ENCODE measurements at regions not wholly inside any gene's neighbourhood (a gene's known extent, or its start where the extent isn't known, plus 50 kb on each side); places are given as distances from the start of the nearest gene placed in this dataset.

DNA sequence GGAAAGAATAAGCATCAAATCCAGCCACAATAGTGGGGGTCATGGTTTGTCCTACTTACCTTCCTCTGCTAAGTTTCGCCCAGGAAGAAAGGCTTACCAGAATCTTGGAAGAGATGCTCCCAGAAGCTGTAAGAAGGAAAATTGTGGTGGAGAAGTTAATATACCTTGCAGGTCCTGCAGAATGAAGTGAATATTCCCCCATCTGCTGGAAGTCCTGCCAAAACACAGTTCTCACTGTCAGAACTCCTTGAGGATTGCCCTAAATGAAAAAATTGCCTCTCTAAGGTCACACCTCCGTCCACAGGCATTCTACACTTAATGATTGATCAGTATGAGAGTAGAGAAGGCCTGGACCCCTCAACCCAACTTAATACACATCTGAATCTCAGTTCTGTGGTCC lies 78.4 kb upstream of the RGS21 start:
- ChIA-PET POLR2A (ENCODE audit: unreplicated experiment) (no interaction called here), CTCF (interaction anchor here (0.6 kb wide), 1 partner anchor 1050 kb away, joined by 3 read pairs; no protein-coding TSS in a partner anchor)
- no peak for DNase-seq
- H3K27me3 ChIP-seq (ENCODE audit: insufficient read depth, low read depth) = no peaks in the 10 kb centered on the region
- no peak overlapping the region for H3K27ac ChIP-seq
- no peaks in the 10 kb centered on the region for H3F3A ChIP-seq (ENCODE audit: insufficient read depth, low read depth)
- H3K4me3 ChIP-seq = no peak overlapping the region
- H3K9me3 ChIP-seq (ENCODE audit: insufficient read depth, low read depth) = no peaks in the 10 kb centered on the region
- H3K79me2 ChIP-seq (ENCODE audit: low read depth) = no peaks in the 10 kb centered on the region
- H4K20me1 ChIP-seq (ENCODE audit: insufficient read depth) = no peaks in the 10 kb centered on the region
- intact Hi-C loops (cut with micrococcal nuclease; ENCODE audit: unreplicated experiment) = no loop called here
- H3K36me3 ChIP-seq (ENCODE audit: low read depth) = no peaks in the 10 kb centered on the region
- no peak overlapping the region for H3K4me2 ChIP-seq
- H3K9me2 ChIP-seq (ENCODE audit: insufficient read depth) = no peaks in the 10 kb centered on the region
- TF ChIP-seq, protein P1, sequence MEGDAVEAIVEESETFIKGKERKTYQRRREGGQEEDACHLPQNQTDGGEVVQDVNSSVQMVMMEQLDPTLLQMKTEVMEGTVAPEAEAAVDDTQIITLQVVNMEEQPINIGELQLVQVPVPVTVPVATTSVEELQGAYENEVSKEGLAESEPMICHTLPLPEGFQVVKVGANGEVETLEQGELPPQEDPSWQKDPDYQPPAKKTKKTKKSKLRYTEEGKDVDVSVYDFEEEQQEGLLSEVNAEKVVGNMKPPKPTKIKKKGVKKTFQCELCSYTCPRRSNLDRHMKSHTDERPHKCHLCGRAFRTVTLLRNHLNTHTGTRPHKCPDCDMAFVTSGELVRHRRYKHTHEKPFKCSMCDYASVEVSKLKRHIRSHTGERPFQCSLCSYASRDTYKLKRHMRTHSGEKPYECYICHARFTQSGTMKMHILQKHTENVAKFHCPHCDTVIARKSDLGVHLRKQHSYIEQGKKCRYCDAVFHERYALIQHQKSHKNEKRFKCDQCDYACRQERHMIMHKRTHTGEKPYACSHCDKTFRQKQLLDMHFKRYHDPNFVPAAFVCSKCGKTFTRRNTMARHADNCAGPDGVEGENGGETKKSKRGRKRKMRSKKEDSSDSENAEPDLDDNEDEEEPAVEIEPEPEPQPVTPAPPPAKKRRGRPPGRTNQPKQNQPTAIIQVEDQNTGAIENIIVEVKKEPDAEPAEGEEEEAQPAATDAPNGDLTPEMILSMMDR (conservative IDR thresholded peaks at IDR 0.05) = no peak
- no peak for TF ChIP-seq EZH2 (IDR thresholded peaks at IDR 0.05; ENCODE audit: low read depth)
- H2AFZ ChIP-seq = no peak overlapping the region
- no peaks in the 10 kb centered on the region for H3K4me1 ChIP-seq (replicated peaks; ENCODE audit: insufficient read depth)
- BruUV-seq (replicated peaks) = no TSS peak

DNA sequence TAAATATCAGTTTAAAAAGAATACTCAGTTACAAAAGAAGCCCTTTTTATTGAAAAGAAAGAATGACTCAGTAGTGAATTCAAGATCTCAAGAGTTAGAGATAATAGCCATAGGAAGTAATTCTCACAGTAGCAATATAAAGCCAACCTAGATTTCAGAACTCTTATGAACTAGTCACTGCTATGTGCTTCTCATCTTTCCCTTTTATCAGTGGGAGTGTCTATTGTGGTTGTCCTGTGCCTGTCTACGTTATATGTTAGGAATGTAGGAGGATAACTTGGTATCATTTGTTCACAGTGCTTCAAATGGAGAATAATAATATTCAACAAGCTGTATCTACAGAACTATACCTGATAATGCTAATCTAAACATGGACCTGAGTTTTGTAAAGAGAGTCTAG lies 73.1 kb upstream of the RGS21 start:
- no peaks in the 10 kb centered on the region for H3K4me1 ChIP-seq (replicated peaks; ENCODE audit: insufficient read depth)
- no peaks in the 10 kb centered on the region for H3K9me3 ChIP-seq (ENCODE audit: insufficient read depth, low read depth)
- H3F3A ChIP-seq (ENCODE audit: insufficient read depth, low read depth) = no peaks in the 10 kb centered on the region
- intact Hi-C loops (cut with micrococcal nuclease; ENCODE audit: unreplicated experiment) = no loop called here
- no peak for DNase-seq
- ChIA-PET CTCF (no interaction called here), POLR2A (ENCODE audit: unreplicated experiment) (no interaction called here)
- no peak overlapping the region for H3K27ac ChIP-seq
- H3K79me2 ChIP-seq (ENCODE audit: low read depth) = no peaks in the 10 kb centered on the region
- TF ChIP-seq, protein P1 (conservative IDR thresholded peaks at IDR 0.05) = no peak
- TF ChIP-seq EZH2 (IDR thresholded peaks at IDR 0.05; ENCODE audit: low read depth) = no peak
- no peaks in the 10 kb centered on the region for H4K20me1 ChIP-seq (ENCODE audit: insufficient read depth)
- no peak overlapping the region for H3K4me3 ChIP-seq
- H3K9me2 ChIP-seq (ENCODE audit: insufficient read depth) = no peaks in the 10 kb centered on the region
- no peak overlapping the region for H2AFZ ChIP-seq
- H3K27me3 ChIP-seq (ENCODE audit: insufficient read depth, low read depth) = no peaks in the 10 kb centered on the region
- H3K36me3 ChIP-seq (ENCODE audit: low read depth) = no peaks in the 10 kb centered on the region
- no TSS peak for BruUV-seq (replicated peaks)
- H3K4me2 ChIP-seq = no peak overlapping the region

DNA sequence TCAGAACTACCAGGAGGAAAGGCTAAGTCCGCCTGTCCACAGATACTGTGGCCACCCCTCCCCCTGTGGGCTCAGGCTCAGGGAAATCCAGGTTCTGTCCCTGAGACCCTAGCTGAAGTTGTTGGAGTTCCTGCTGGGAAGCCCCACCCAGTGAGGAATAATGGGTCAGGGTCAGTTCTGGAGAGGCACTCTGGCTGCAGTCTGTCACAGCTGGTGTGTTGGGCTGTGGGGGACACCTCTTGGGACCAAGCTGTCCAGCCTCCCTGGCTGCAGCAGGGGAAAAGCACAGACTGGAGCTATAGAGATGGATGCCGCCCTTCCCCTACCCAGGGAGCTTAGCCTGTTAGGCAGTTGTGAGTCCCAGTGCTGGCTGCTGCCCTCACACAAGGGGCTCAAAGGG lies 65.1 kb upstream of the RGS21 start:
- Histone ChIP-seq H3K4me1 (replicated peaks; ENCODE audit: insufficient read depth) (no peaks in the 10 kb centered on the region), H3K27ac (no peak overlapping the region), H3K9me2 (ENCODE audit: insufficient read depth) (no peaks in the 10 kb centered on the region), H3K36me3 (ENCODE audit: low read depth) (no peaks in the 10 kb centered on the region), H3F3A (ENCODE audit: insufficient read depth, low read depth) (no peaks in the 10 kb centered on the region), H3K4me3 (no peak overlapping the region), H4K20me1 (ENCODE audit: insufficient read depth) (no peaks in the 10 kb centered on the region), H3K79me2 (ENCODE audit: low read depth) (no peaks in the 10 kb centered on the region), H3K27me3 (ENCODE audit: insufficient read depth, low read depth) (no peaks in the 10 kb centered on the region), H3K9me3 (ENCODE audit: insufficient read depth, low read depth) (no peaks in the 10 kb centered on the region), H3K4me2 (no peak overlapping the region), H2AFZ (no peak overlapping the region)
- intact Hi-C loops (cut with micrococcal nuclease; ENCODE audit: unreplicated experiment) = no loop called here
- CTCF ChIA-PET = interaction anchor here (0.6 kb wide), 1 partner anchor 91 kb away, joined by 3 read pairs; no protein-coding TSS in a partner anchor
- POLR2A ChIA-PET (ENCODE audit: unreplicated experiment) = no interaction called here
- TF ChIP-seq, protein P1 (conservative IDR thresholded peaks at IDR 0.05) = no peak
- DNase-seq = no peak
- BruUV-seq (replicated peaks) = no TSS peak

All from PC-9 (cell line).